Adrenal gland (tissue), 5 donors: ENCODE measurements at regions not wholly inside any gene's neighbourhood (a gene's known extent, or its start where the extent isn't known, plus 50 kb on each side); places are given as distances from the start of the nearest gene placed in this dataset.

Experiments used
- POLR2A ChIP-seq, 2 donors: fragments of 450-650 bp; IDR thresholded peaks; one replicate each; pipeline ENCODE4 v1.6.1; 2017; ENCODE audit warnings: antibody characterized with exemption in 2 of 2, mild to moderate bottlenecking in 2 of 2, moderate library complexity in 1 of 2
- TF ChIP-seq, protein P1 (sequence below), 6 experiments: fragments of 450-650 bp in 4 of 6; fragments of 200-600 bp in 2 of 6; sonication (generic) in 1 of 6; IDR thresholded peaks; 1 replicate in 5 of 6; 2 replicates in 1 of 6; pipeline versions ENCODE4 v1.5.1 to v1.8.0; 2016 to 2021; ENCODE audit warnings: antibody characterized with exemption in 6 of 6, mild to moderate bottlenecking in 2 of 6, moderate library complexity in 1 of 6
- donor health status: DM: no; HTN: no; CAD: no.

GRCh38 chr17:79395545-79395944, 215.3 kb downstream of the RBFOX3 start:
- TF ChIP-seq, protein P1, sequence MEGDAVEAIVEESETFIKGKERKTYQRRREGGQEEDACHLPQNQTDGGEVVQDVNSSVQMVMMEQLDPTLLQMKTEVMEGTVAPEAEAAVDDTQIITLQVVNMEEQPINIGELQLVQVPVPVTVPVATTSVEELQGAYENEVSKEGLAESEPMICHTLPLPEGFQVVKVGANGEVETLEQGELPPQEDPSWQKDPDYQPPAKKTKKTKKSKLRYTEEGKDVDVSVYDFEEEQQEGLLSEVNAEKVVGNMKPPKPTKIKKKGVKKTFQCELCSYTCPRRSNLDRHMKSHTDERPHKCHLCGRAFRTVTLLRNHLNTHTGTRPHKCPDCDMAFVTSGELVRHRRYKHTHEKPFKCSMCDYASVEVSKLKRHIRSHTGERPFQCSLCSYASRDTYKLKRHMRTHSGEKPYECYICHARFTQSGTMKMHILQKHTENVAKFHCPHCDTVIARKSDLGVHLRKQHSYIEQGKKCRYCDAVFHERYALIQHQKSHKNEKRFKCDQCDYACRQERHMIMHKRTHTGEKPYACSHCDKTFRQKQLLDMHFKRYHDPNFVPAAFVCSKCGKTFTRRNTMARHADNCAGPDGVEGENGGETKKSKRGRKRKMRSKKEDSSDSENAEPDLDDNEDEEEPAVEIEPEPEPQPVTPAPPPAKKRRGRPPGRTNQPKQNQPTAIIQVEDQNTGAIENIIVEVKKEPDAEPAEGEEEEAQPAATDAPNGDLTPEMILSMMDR (IDR thresholded peaks at IDR 0.05): no peak
- no peak for TF ChIP-seq POLR2A (IDR thresholded peaks at IDR 0.05)
